Neural cell (in vitro differentiated cells): ENCODE measurements at regions not wholly inside any gene's neighbourhood (a gene's known extent, or its start where the extent isn't known, plus 50 kb on each side); places are given as distances from the start of the nearest gene placed in this dataset.

ENCODE experiments used
- H2AFZ ChIP-seq: fragments of 200-600, 300-800 bp; sonication (generic), shearing (Covaris generic); 2 replicates; pipeline ENCODE4 v1.6.0; 2014; ENCODE audit warnings: low read depth, mild to moderate bottlenecking, antibody characterized with exemption, low read length, moderate library complexity
- H3F3A ChIP-seq: fragments of 200-600 bp; shearing (Covaris generic); 2 replicates; pipeline ENCODE4 v1.6.1; 2016; ENCODE audit warnings: mild to moderate bottlenecking, moderate library complexity, mixed read lengths, antibody characterized with exemption, low read length; ENCODE audit not compliant: insufficient read depth, poor library complexity, severe bottlenecking
- H3K27ac ChIP-seq: fragments of 200-600, 300-800 bp; sonication (generic), shearing (Covaris generic); 2 replicates; pipeline ENCODE4 v1.5.1; 2014; ENCODE audit warnings: mild to moderate bottlenecking, low read length, moderate library complexity
- H3K27me3 ChIP-seq: fragments of 300-800, 200-600 bp; sonication (generic), shearing (Covaris generic); 2 replicates; pipeline ENCODE4 v1.6.0; 2014; ENCODE audit warnings: mild to moderate bottlenecking, low read depth, low read length, moderate library complexity; ENCODE audit not compliant: insufficient read depth
- H3K36me3 ChIP-seq: fragments of 300-800, 200-600 bp; sonication (generic), shearing (Covaris generic); 2 replicates; pipeline ENCODE4 v1.5.1; 2014; ENCODE audit warnings: mild to moderate bottlenecking, antibody characterized with exemption, low read length, moderate library complexity; ENCODE audit not compliant: insufficient read depth
- H3K4me2 ChIP-seq: fragments of 300-800, 200-600 bp; sonication (generic), shearing (Covaris generic); 2 replicates; pipeline ENCODE4 v1.6.0; 2014; ENCODE audit warnings: mild to moderate bottlenecking, low read length
- H3K4me3 ChIP-seq: fragments of 300-800, 200-600 bp; sonication (generic), shearing (Covaris generic); 2 replicates; pipeline ENCODE4 v1.5.1; 2014; ENCODE audit warnings: mild to moderate bottlenecking, low read length, moderate library complexity
- H3K79me2 ChIP-seq: fragments of 200-600 bp; shearing (Covaris generic); replicated peaks from 2 replicates; pipeline ENCODE4 v1.6.0; 2014; ENCODE audit warnings: mild to moderate bottlenecking, low read length, moderate library complexity; ENCODE audit not compliant: insufficient read depth
- H3K9ac ChIP-seq: fragments of 300-800, 200-600 bp; sonication (generic), shearing (Covaris generic); 2 replicates; pipeline ENCODE4 v1.6.1; 2016; ENCODE audit warnings: mild to moderate bottlenecking, low read length, mixed read lengths
- H3K9me2 ChIP-seq: fragments of 200-600 bp; shearing (Covaris generic); 2 replicates; pipeline ENCODE4 v1.6.1; 2016; ENCODE audit warnings: mild to moderate bottlenecking, low read length, mixed read lengths; ENCODE audit not compliant: insufficient read depth
- H3K9me3 ChIP-seq: fragments of 200-600, 300-800 bp; sonication (generic), shearing (Covaris generic); 2 replicates; pipeline ENCODE4 v1.6.1; 2016; ENCODE audit warnings: mild to moderate bottlenecking, mixed run types, low read length, moderate library complexity, mixed read lengths
- H4K20me1 ChIP-seq: fragments of 200-600 bp; shearing (Covaris generic); 2 replicates; pipeline ENCODE4 v1.6.1; 2016; ENCODE audit warnings: mild to moderate bottlenecking, mixed run types; ENCODE audit not compliant: insufficient read depth
- EP300 ChIP-seq: fragments of 450-650 bp; conservative IDR thresholded peaks from 2 replicates; pipeline ENCODE4 v1.6.1; 2014; ENCODE audit warnings: antibody characterized with exemption, mild to moderate bottlenecking, moderate library complexity; ENCODE audit not compliant: poor library complexity, severe bottlenecking
- EZH2 ChIP-seq: fragments of 200-600, 300-800 bp; shearing (Covaris generic), sonication (generic); IDR thresholded peaks from 2 replicates; pipeline ENCODE4 v1.6.1; 2014; ENCODE audit warnings: antibody characterized with exemption, low read length, borderline replicate concordance, mild to moderate bottlenecking; ENCODE audit not compliant: insufficient read depth, poor library complexity, severe bottlenecking
- MXI1 ChIP-seq: fragments of 450-650 bp; conservative IDR thresholded peaks from 2 replicates; pipeline ENCODE4 v1.6.1; 2014; ENCODE audit warnings: antibody characterized with exemption, mild to moderate bottlenecking; ENCODE audit not compliant: poor library complexity, severe bottlenecking
- POLR2AphosphoS5 ChIP-seq: IDR thresholded peaks from 2 replicates; pipeline ENCODE4 v1.6.1; 2012
- RAD21 ChIP-seq: fragments of 450-650 bp; conservative IDR thresholded peaks from 2 replicates; pipeline ENCODE4 v1.6.1; 2014; ENCODE audit warnings: antibody characterized with exemption, mild to moderate bottlenecking, moderate library complexity
- SMC3 ChIP-seq: fragments of 450-650 bp; conservative IDR thresholded peaks from 2 replicates; pipeline ENCODE4 v1.6.1; 2014; ENCODE audit warnings: antibody characterized with exemption, mild to moderate bottlenecking, moderate library complexity; ENCODE audit not compliant: poor library complexity
- TAF1 ChIP-seq: IDR thresholded peaks from 2 replicates; pipeline ENCODE4 v1.6.1; 2012; ENCODE audit warnings: low read depth
- TF ChIP-seq, protein P1 (sequence below): fragments of 450-650 bp; IDR thresholded peaks from 2 replicates; pipeline ENCODE4 v1.5.1; 2014; ENCODE audit warnings: antibody characterized with exemption, mild to moderate bottlenecking, moderate library complexity; ENCODE audit not compliant: poor library complexity, severe bottlenecking
- TF ChIP-seq, protein P2 (sequence below): IDR thresholded peaks from 2 replicates; pipeline ENCODE4 v1.6.1; 2012; ENCODE audit warnings: borderline replicate concordance

DNA sequence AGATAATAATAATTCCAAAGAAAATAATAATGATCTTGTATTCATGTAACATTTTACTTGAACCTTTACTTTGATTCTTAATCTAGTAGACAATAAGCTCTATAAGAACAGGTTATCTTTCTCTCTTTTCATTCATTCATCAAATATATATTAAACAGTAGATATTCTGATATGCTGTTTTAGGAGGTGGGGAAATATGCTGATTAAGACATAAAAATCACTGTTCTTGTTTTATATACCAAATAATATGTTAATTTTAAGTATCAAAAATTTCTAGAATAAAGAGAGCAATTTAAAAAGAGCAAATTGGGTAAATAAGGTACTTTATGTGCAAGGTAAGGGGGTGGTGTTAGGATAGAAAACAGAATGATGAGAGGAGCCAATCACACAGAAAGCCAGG, 401.9 kb downstream of the PDHA2 start:
- H2AFZ ChIP-seq, result no peak overlapping the region
- H3K36me3 ChIP-seq, result no peaks in the 10 kb centered on the region
- H3K4me3 ChIP-seq, result no peak overlapping the region
- H3K9ac ChIP-seq, result no peak overlapping the region
- TF ChIP-seq, protein P1, sequence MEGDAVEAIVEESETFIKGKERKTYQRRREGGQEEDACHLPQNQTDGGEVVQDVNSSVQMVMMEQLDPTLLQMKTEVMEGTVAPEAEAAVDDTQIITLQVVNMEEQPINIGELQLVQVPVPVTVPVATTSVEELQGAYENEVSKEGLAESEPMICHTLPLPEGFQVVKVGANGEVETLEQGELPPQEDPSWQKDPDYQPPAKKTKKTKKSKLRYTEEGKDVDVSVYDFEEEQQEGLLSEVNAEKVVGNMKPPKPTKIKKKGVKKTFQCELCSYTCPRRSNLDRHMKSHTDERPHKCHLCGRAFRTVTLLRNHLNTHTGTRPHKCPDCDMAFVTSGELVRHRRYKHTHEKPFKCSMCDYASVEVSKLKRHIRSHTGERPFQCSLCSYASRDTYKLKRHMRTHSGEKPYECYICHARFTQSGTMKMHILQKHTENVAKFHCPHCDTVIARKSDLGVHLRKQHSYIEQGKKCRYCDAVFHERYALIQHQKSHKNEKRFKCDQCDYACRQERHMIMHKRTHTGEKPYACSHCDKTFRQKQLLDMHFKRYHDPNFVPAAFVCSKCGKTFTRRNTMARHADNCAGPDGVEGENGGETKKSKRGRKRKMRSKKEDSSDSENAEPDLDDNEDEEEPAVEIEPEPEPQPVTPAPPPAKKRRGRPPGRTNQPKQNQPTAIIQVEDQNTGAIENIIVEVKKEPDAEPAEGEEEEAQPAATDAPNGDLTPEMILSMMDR, result no peak
- no peak for TF ChIP-seq RAD21
- H4K20me1 ChIP-seq, result no peaks in the 10 kb centered on the region
- H3K9me2 ChIP-seq, result no peaks in the 10 kb centered on the region
- H3K79me2 ChIP-seq, result no peaks in the 10 kb centered on the region
- H3K27ac ChIP-seq, result no peak overlapping the region
- no peaks in the 10 kb centered on the region for H3F3A ChIP-seq
- H3K4me2 ChIP-seq, result no peak overlapping the region
- no peaks in the 10 kb centered on the region for H3K27me3 ChIP-seq
- H3K9me3 ChIP-seq, result no peaks in the 10 kb centered on the region

DNA sequence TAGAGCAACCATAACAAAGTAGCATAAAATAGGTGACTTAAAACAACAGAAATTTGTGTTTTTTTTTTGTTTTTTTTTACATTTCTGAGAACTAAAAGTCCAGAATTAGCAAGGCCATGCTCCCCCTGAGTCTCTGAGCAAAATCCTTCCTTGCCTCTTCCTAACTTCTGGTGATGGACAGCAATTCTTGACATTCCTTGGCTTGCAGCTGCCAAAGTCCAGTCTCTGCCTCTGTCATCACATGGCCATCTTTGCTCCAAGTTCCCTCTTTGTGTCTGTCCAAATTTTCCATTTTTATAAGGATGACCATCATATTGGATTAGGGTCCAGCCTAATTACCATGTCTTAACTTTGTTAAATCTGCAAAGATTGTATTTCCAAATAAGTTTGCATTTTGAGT, 407.2 kb downstream of the PDHA2 start:
- no peak overlapping the region for H3K4me2 ChIP-seq
- no peak for TF ChIP-seq MXI1
- no peak for TF ChIP-seq TAF1
- TF ChIP-seq RAD21, result no peak
- TF ChIP-seq SMC3, result no peak
- TF ChIP-seq POLR2AphosphoS5, result no peak
- TF ChIP-seq, protein P1, result no peak
- TF ChIP-seq EZH2, result no peak
- TF ChIP-seq, protein P2, sequence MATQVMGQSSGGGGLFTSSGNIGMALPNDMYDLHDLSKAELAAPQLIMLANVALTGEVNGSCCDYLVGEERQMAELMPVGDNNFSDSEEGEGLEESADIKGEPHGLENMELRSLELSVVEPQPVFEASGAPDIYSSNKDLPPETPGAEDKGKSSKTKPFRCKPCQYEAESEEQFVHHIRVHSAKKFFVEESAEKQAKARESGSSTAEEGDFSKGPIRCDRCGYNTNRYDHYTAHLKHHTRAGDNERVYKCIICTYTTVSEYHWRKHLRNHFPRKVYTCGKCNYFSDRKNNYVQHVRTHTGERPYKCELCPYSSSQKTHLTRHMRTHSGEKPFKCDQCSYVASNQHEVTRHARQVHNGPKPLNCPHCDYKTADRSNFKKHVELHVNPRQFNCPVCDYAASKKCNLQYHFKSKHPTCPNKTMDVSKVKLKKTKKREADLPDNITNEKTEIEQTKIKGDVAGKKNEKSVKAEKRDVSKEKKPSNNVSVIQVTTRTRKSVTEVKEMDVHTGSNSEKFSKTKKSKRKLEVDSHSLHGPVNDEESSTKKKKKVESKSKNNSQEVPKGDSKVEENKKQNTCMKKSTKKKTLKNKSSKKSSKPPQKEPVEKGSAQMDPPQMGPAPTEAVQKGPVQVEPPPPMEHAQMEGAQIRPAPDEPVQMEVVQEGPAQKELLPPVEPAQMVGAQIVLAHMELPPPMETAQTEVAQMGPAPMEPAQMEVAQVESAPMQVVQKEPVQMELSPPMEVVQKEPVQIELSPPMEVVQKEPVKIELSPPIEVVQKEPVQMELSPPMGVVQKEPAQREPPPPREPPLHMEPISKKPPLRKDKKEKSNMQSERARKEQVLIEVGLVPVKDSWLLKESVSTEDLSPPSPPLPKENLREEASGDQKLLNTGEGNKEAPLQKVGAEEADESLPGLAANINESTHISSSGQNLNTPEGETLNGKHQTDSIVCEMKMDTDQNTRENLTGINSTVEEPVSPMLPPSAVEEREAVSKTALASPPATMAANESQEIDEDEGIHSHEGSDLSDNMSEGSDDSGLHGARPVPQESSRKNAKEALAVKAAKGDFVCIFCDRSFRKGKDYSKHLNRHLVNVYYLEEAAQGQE, result no peak
- TF ChIP-seq EP300, result no peak
- no peaks in the 10 kb centered on the region for H3K27me3 ChIP-seq
- no peaks in the 10 kb centered on the region for H3K36me3 ChIP-seq
- H4K20me1 ChIP-seq, result no peaks in the 10 kb centered on the region
- no peak overlapping the region for H3K27ac ChIP-seq
- no peaks in the 10 kb centered on the region for H3K79me2 ChIP-seq
- H3K9ac ChIP-seq, result no peak overlapping the region
- no peak overlapping the region for H2AFZ ChIP-seq
- no peaks in the 10 kb centered on the region for H3K9me3 ChIP-seq
- H3K4me3 ChIP-seq, result no peak overlapping the region
- H3K9me2 ChIP-seq, result no peaks in the 10 kb centered on the region
- no peaks in the 10 kb centered on the region for H3F3A ChIP-seq
